Lower lobe of right lung (tissue), 2 donors: ENCODE measurements at regions not wholly inside any gene's neighbourhood (a gene's known extent, or its start where the extent isn't known, plus 50 kb on each side); places are given as distances from the start of the nearest gene placed in this dataset.

Experiments used
- ATAC-seq, 2 donors: fragments of 200-7000 bp; cut with Tn5 transposase; one replicate each; pipeline ENCODE4 v1.9.1; 2020 to 2022; ENCODE audit warnings: mild to moderate bottlenecking in 2 of 2, moderate library complexity in 2 of 2
- DNase-seq: peaks from one replicate; pipeline ENCODE4 v3.0.0-alpha.2; 2020
- H3K27ac ChIP-seq: fragments of 200-600 bp; one replicate; pipeline ENCODE4 v1.8.0; 2022
- H3K27me3 ChIP-seq: fragments of 200-600 bp; one replicate; pipeline ENCODE4 v1.8.0; 2022; ENCODE audit warnings: low read depth
- H3K36me3 ChIP-seq: fragments of 200-600 bp; one replicate; pipeline ENCODE4 v1.8.0; 2022; ENCODE audit warnings: mild to moderate bottlenecking
- H3K4me1 ChIP-seq: fragments of 200-600 bp; one replicate; pipeline ENCODE4 v1.8.0; 2022
- H3K4me3 ChIP-seq: fragments of 200-600 bp; one replicate; pipeline ENCODE4 v1.8.0; 2022; ENCODE audit warnings: mild to moderate bottlenecking
- H3K9me3 ChIP-seq: fragments of 200-600 bp; one replicate; pipeline ENCODE4 v1.8.0; 2022
- CTCF ChIP-seq: fragments of 200-600 bp; IDR thresholded peaks from one replicate; pipeline ENCODE4 v1.8.0; 2022; ENCODE audit warnings: antibody characterized with exemption, mild to moderate bottlenecking
- intact Hi-C: fragments of 100-400 bp; cut with DNase I; formaldehyde crosslinking; loops from one replicate; pipeline ENCODE4 v1.11.0; 2022
- donor health status: DM: no; HTN: yes; CAD: no; lungs with severe emphysema.

- intact Hi-C loops = no loop called here
- Histone ChIP-seq H3K36me3 (no peaks in the 10 kb centered on the region), H3K4me3 (no peak overlapping the region), H3K9me3 (no peaks in the 10 kb centered on the region), H3K4me1 (no peaks in the 10 kb centered on the region), H3K27ac (no peak overlapping the region), H3K27me3 (no peaks in the 10 kb centered on the region)
- no peak for DNase-seq
- ATAC-seq = no peak
- no peak for TF ChIP-seq CTCF
Observed at GRCh38 chr2:54058449-54058848, 57.0 kb upstream of the ACYP2 start.

GRCh38 chr2:54054774-54055173 lies 60.6 kb upstream of the ACYP2 start:
- H3K9me3 ChIP-seq = no peaks in the 10 kb centered on the region
- H3K27ac ChIP-seq = no peak overlapping the region
- H3K4me3 ChIP-seq = no peak overlapping the region
- no peaks in the 10 kb centered on the region for H3K4me1 ChIP-seq
- ATAC-seq = no peak
- DNase-seq = no peak
- intact Hi-C loops = no loop called here
- TF ChIP-seq CTCF = no peak
- H3K27me3 ChIP-seq = no peaks in the 10 kb centered on the region
- H3K36me3 ChIP-seq = peaks cover 3% of the 10 kb centered on the region

GRCh38 chr2:54054271-54054670 lies 61.1 kb upstream of the ACYP2 start:
- Histone ChIP-seq H3K27me3 (no peaks in the 10 kb centered on the region), H3K9me3 (no peaks in the 10 kb centered on the region), H3K4me1 (no peaks in the 10 kb centered on the region), H3K4me3 (no peak overlapping the region), H3K27ac (no peak overlapping the region), H3K36me3 (peaks cover 3% of the 10 kb centered on the region)
- intact Hi-C loops = no loop called here
- TF ChIP-seq CTCF = no peak
- no peak for ATAC-seq
- DNase-seq = no peak

- DNase-seq (no peak), ATAC-seq (no peak)
- Histone ChIP-seq H3K9me3 (no peaks in the 10 kb centered on the region), H3K4me3 (no peak overlapping the region), H3K36me3 (peaks cover 3% of the 10 kb centered on the region), H3K4me1 (no peaks in the 10 kb centered on the region), H3K27me3 (no peaks in the 10 kb centered on the region), H3K27ac (no peak overlapping the region)
- intact Hi-C loops = no loop called here
- TF ChIP-seq CTCF = no peak
Observed at GRCh38 chr2:54053830-54054229, 61.6 kb upstream of the ACYP2 start.

- TF ChIP-seq CTCF = no peak
- no peaks in the 10 kb centered on the region for H3K27me3 ChIP-seq
- no peak overlapping the region for H3K4me3 ChIP-seq
- peaks cover 3% of the 10 kb centered on the region for H3K36me3 ChIP-seq
- peak; percentile 21 to 49 for ATAC-seq
- DNase-seq = no peak
- H3K9me3 ChIP-seq = no peaks in the 10 kb centered on the region
- peaks cover 7% of the 10 kb centered on the region for H3K4me1 ChIP-seq
- intact Hi-C loops = no loop called here
- no peak overlapping the region for H3K27ac ChIP-seq
Observed at GRCh38 chr2:54052825-54053718, 62.3 kb upstream of the ACYP2 start.
